ENCODE measurements at regions not wholly inside any gene's neighbourhood (a gene's known extent, or its start where the extent isn't known, plus 50 kb on each side); places are given as distances from the start of the nearest gene placed in this dataset.
A peak's percentile ranks its signal among the peaks of the same experiment; 100 is the strongest.

DNA sequence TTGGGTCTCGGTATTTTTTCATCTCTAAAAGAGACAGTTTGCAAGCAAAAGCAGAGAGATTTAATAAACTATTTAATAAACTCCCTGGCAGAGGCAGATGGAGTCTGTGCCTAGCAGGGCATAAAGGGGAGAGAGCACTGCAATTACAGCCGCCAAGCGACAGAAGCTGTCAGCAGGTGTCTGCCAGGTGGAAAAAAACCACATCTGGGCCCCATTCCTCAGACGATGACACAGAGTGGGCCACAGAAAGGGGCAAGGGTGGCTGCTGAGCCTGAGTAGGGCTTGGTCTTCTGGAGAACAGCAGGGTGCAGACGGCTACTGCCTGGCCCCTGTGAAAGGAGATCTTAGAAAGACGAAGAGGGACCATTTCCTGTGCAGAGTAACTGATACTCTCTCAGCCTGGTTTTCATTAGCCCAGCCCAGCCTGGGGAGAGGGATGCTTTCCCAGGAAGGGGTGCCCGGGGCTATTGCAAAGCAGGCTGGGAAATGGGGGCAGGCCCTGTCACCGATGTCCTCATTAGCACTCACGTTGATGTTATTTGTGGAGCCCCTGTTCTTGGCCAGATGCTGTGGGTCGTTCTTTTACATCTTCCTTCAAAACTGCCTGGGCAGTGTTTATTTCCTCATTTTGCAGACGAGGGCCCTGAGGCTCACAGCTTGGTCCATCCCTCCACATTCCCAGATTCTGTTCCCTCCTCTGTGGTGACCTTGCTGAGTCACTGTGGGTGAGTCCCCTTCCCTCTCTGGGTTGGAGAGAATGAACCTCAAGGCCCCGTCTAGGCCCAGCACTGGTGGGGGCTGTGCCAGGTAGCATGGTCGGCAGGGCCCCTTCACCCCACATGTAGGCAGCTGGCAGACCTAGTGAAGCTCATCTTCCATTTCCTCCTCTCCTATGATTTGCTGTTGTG lies 472.7 kb downstream of the PTPRU start:
- DNase-seq (ENCODE audit: low read depth in 2 of 3, low spot score in 1 of 3), result no peak

DNA sequence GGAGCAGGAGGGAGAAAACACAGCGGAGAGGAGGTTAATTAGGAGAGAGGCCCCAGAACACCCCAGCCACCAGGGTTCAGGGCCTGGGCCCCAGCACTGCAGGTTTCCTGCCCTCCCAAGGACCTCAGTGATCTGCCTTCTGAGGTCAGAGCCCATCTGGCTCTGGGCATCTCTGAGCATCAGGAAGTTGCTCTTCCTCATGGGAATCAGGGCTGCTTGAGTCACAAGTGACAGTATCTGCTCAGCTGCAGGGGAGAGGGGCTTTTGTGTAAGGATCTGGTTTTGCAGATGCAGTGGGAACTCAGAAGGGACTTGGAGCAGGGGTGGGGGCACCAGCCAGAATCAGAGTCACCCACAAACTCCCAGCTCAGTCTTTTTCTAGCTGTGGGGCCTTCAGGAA lies 472.1 kb downstream of the PTPRU start:
- DNase-seq (ENCODE audit: low read depth in 2 of 3, low spot score in 1 of 3), result no peak

DNA sequence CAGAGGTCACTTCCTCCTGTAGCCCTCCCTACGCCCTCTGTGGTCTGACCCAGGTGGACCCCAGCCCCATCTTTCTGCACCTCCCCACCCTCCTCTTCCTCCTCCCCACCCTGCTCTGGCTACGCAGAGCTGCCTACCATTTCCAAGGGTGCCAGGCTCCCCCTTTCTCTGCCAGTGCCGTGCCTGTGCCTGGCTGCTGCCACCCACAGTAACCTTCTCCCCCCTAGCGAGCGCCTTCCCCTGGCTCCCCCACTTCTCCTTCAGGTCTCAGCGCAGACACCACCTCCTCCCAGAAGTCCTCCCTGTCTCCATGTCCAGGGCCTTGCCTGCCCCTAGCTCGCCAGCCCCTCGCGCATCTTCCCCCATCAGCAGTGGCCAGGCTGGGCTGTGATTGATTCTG lies 471.5 kb downstream of the PTPRU start:
- DNase-seq (ENCODE audit: low read depth in 2 of 3, low spot score in 1 of 3), result no peak

DNA sequence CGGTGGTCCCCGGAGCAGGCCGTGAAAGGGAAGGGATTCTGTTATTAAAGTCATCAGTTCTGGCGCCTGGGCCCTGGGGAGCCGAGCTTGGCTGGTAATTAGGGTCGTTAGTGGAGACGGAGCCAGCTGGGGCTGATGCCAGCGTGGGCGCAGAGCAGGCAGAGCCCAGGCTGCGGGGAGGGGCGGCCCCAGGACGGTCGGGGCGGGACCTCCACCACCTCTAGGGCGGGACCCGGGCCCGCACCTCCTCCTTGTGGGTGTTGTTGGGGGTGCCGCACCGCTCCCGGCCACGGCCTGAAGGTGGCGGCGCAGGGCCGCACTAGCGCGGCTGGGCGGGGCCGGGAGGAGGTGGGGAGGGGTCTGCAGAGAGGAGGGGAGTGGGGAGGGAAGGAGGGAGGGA lies 470.6 kb downstream of the PTPRU start:
- DNase-seq (ENCODE audit: low read depth in 2 of 3, low spot score in 1 of 3), result peak in 1 of 3 donors; percentile 39

DNA sequence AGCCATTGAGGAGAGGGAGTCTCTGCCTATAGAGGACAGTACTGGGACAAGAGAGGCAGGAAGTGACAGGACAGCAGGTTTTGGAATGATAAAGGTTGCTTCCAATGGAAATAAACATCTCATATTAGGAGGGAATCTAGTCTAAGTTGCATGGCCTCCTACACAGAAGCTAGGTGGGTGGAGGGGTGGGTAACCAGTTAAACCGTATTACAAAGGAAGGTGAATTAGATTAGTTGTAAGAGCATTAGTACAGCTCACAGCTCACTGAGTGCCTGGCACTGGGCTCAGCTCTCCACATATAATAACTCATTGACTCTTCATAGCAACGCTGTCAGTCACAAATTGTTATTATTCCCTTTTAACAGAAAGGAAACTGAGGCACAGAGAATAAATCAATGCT lies 468.1 kb downstream of the PTPRU start:
- no peak for DNase-seq (ENCODE audit: low read depth in 2 of 3, low spot score in 1 of 3)

DNA sequence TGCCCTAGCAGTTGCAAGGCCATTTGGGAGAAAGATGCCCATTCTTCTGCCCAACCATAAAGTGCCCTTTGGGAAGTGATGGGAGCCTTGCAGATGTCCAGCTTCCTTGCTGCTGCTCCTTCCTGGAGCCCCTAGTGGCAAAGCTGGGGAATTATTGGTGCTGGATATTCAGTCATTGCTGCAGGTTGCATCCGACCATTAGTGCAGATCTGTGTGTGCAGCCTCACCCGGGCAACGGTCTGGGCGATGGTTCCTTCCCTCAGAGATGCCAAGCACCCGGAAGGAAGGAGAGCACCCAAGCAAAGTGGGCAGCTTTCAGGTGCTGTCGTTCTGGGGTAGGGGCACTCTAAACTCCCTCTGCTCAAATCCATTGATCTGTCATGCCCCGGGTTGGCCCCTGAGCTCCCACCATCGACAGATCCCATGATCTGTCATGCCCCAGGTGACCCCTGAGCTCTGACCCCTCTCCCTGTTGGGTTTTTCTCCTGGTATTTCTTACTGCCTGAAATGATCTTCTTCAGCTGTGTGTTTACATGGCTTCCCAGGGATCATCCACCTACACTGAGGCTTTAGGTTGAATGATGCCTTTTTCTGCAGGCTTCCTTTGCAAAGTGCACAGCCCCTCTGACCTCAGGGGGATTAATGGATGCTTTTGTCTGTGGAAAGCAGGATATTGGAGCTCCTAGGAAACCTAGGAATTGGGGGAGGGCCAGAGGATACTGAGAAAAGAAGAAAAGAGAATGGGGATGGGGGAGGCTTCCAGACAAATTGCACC lies 467.5 kb downstream of the PTPRU start:
- DNase-seq (ENCODE audit: low read depth in 2 of 3, low spot score in 1 of 3), result no peak

DNA sequence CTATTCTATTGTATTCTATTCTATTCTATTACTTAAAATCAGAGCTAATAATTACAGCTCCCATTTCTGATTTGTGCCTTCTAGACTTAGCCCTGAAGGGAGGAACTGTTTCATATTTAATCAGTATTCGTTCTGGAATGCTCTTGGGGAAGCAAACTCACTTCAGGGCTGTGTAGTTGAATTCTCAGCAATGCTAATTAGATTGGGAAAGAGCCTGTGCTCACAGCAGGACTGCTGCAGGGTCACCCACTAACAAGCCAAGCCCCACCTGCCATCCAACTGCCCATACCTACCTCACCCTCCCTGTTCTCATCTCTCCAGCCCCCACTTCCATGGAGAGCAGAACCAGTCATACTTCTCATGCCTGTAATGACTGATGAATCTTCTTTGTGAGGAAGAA lies 464.2 kb downstream of the PTPRU start:
- DNase-seq (ENCODE audit: low read depth in 2 of 3, low spot score in 1 of 3), result no peak

DNA sequence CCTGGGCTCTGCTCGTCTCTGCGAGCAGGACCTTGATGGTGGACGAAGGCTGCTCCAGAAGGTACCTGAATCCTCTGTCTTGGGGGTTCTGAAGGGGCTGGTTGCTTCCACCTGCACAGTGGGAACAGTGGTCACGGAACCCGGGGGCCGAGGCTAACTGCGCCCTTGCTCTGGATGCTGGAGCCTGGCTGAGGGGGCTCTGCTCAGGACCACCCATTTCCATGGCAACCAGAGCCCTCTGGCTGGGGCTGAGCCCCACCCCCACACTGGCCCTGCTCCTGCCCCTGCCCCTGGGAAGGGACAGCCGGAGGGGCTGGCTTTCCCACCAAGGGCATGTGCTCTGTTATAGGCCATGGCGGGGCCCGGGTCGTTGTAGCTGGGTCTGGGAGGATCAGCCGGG lies 462.3 kb downstream of the PTPRU start:
- no peak for DNase-seq (ENCODE audit: low read depth in 2 of 3, low spot score in 1 of 3)

DNA sequence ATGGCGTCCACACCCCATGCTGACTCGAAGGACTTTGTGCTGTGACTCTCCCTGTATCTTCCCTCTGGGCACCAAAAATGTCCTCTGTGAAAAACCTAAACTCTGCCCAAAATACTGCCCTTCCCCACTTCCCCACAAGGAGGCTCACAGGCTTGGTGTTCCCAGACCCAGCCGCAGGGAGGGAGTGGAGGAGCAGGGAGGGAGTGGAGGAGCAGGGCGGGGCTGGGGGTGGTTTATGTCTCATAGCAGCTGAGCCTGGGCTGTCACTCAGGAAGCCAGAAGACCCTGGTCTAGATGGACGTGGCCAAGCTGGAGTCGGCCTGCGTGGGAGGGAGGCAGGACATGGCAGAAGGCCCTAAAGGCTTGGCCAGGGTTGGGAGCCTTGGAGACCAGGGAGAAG lies 461.7 kb downstream of the PTPRU start:
- DNase-seq (ENCODE audit: low read depth in 2 of 3, low spot score in 1 of 3), result no peak

DNA sequence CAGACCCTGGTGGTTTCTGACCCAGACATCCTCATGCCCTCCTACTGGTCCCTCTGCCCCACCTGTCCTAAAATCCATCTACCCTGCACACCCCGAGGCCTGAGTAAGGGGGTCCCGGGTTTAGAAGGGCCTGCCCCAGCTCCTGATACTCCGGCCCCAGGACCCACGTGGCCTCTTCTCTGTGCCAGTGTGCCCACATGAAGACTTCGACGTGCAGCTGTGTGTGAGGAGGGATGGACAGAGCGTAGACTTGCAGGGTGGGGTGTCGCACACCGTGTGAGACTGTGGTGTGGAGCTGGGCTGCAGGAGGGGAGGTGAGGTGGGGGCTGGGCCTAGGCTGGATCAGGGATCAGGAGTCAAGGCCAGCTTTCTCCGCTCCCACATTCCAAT lies 461.1 kb downstream of the PTPRU start:
- DNase-seq (ENCODE audit: low read depth in 2 of 3, low spot score in 1 of 3), result no peak

DNA sequence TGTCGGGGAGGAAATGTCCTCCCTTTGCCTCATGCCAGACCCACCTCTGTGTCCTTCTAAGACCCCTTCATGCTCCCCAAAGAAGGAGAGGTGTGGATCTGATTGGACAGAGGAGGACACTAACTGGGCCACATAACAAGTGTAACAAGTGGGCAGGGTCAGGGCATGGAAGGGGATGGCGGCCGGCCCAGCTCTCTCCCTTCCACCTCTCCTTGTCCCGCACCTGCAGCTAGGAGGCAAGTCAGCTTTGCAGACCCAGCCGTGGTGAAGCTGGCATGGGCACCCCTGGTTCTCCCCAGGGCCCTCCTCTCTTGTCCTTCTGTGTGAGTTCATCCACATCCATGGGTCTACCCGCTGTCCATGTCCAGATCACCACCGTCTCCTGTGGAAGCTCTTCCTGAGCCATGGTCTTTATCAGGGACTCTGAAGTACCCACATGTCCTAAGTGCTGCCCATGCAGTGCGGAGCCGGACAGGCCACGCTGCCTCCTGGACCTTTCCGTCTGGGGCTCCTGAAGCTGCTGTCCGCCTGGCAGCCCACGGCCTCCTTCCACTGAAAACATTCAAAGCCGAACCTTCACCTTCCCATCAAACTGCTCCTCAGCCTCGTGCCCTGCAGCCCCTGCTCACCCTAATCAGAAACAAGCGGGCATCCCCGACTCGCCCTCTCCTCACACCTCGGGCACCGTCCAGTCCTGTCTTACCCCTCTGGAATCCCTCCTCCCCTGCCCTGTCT lies 460.5 kb downstream of the PTPRU start:
- no peak for DNase-seq (ENCODE audit: low read depth in 2 of 3, low spot score in 1 of 3)

DNA sequence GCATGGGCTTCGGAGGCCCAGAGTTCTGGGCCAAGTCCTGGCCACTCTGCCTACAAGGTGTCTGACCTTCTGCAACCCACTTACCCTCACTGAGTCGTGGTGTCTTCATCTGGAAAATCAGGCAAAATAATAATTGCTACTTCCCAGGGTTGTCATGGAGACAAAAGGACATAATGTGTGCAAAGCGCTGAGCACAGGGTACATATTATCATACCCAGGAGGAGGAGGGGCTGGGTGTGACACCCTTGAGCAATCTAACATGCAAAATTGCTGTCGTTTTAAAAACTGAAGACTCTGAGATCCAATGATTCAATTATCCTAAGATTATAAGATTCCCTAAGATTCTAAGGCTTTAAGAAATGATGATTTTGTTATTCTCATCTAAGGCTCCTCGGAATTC lies 459.5 kb downstream of the PTPRU start:
- DNase-seq (ENCODE audit: low read depth in 2 of 3, low spot score in 1 of 3), result no peak

DNA sequence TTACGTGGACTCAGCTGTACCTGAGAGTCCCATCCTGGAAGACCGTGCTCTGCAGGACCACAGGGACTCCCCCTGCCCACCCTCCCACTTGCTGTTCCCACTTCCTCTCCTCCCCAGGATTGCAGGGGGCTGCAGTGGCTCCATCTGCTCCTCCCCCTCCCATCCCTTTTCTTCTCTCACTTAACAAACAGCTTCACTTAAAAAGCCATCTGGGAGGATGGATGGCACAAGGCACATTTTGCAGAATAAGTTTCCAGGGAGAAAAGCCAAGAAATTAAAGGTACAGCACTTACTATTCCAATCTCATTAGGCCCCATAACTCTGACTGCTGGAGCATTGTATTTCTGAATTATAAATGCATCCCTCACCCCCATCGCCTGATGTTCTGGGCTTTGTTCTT lies 458.7 kb downstream of the PTPRU start:
- no peak for DNase-seq (ENCODE audit: low read depth in 2 of 3, low spot score in 1 of 3)

DNA sequence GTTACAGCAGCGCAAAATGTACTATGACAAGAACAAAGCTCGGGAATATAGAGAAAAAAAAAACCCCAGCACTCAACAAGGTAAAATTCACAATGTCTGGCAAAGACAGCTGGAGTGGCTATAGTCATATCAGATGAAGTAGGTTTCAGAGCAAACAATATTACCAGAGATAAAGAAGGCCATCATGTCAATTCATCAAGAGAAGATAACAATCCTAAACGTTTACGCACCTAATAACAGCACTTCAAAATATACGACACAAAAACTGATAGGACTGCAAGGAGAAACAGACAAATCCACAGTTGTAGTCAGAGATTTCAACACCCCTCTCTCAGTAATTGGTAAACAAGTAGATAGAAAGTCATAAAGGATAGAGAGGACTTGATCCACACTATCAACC lies 455.2 kb downstream of the PTPRU start:
- DNase-seq (ENCODE audit: low read depth in 2 of 3, low spot score in 1 of 3), result no peak

DNA sequence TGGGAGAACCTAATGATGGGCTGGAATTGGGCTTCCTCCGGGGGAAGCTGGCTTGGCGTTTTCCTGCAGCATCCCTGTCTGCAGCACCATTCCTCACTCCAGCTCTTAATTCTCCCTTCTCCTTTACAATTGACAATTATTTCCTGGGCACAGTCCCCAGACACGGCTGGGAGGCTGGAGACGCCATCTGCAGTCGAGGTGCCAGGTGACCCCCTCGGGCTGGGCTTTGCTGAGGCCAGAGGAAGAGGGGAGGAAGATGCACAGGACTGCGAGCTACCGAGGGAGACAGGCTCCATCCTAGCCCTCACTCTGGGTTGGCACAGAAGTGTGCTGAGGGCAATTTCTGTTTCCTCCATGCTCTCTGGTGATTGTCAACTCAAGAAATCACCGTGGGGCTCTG lies 453.8 kb downstream of the PTPRU start:
- no peak for DNase-seq (ENCODE audit: low read depth in 2 of 3, low spot score in 1 of 3)

DNA sequence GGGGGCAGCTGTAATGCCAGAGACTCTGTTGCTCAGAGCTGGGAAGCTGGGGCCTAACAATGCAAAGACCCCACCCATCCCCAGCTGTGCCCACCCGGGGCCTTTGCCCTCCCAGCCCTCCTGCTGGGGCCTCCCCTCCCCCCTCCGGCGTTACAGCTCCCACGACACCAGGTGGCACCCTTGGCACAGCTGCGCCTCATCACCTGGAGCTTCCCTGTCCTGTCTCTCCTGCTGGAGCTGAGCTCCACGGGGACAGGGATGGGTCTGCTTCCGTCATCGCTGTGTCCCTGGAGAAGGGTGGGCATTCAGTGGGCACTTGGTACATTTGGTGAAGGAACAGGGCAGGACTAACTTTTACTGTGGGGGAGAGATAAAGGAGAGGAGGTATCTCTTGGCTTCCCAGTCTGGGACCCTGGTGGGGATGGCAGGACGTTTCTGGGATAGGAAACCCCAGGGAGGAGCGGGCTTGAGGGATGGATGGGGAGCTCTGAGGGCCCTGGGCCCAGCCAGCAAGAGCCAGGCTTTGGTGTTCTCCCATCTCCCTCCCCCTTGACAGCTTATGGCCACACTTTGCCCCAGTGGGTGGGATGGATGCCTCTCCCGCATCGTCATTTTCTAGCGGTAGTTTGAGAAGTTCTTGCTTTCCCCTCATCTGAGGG lies 453.2 kb downstream of the PTPRU start:
- no peak for DNase-seq (ENCODE audit: low read depth in 2 of 3, low spot score in 1 of 3)

DNA sequence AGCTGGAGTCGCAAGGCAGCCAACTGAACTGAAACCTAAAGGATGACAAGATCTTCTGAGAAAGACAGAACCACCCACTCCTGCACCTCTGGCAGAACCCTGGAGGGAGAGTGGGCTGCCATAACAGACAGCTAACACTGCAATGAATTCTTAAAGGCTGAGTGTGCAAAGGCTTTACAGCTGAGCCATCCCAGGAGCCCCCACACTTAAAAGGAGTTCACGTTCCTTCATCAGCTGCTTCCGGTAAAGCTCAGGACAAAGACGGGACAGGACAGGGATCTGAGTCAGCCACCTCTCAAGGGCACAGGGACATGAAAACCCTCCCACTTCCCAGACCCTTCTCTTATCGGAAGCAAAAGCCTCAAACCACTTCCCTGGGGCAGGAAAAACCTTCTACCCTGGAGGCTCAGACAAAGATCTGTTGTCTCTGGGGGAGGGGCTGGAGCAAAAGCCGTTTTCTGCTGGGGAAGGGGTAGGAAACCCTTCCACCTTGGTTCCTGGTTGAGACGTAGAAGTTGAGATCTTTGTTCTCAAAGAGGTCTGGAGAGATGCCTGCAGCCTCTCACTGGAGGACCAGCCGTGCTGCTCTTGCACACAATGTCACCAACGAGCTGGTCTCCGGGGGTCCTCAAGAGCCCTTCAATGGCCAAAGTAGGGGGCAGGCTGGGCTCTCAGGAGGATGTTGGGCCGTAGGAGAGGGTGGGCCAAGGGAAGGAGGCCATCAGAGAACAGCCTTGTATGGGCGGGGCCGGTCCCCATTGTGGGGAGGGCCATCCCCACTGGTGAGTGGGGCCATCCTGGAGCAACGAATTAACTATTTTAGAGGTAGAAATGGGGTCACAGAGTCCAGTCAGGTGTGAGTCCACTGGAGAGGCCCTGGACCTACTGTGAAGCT lies 452.4 kb downstream of the PTPRU start:
- peak in 2 of 3 donors; percentile 27 to 39 for DNase-seq (ENCODE audit: low read depth in 2 of 3, low spot score in 1 of 3)

DNA sequence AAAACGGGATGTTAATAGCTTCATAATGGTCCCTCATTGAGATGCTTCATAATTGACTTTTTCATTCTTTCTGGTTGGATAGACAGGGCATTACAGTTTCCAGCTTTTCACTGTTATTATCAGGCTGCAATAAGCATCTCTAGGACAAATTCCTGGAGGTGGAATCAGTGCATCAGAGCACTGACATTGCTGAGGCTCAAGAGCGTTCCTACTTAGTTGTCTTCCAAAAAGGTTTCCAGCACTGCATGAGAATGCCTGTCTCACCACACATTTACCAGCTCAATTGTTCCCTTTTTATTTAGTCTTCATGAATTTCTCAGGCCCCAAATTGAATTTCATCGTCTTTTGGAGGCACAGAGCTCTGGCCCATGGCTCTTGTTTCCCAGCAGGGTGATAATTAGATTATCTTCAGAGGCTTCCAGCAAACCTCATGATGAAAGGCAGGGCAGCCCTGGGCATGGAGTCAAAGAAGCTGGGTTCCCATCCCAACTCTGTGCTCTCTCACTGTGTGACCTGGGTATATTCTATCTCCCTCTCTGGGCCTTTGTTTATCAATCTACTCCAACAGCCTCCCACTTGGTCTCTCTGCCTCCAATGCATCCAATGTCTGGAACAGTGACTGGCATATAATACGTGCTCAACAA lies 451.4 kb downstream of the PTPRU start:
- DNase-seq (ENCODE audit: low read depth in 2 of 3, low spot score in 1 of 3), result no peak

DNA sequence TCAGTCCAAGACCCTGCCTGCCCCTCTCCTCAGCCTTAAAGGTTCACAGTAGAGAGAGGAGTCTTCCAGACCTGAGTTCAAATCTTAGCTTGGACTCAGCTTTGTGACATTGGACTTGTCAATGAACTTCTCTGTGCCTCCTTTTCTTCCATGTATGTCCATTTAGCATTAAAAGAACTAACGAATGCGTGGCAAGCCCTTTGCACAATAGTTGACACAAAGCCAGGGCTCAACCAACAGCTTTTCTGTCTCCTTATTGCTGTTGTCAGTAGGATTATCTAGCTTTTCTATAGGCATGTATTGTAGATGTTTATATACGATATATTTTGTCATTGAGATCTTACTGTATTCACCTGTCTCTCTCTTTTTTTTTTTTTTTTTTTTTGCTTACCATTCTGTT lies 450.8 kb downstream of the PTPRU start:
- DNase-seq (ENCODE audit: low read depth in 2 of 3, low spot score in 1 of 3), result no peak

All from stimulated activated CD4-positive, alpha-beta T cell treated with anti-CD3 and anti-CD28 coated beads, Interleukin-12 subunit alpha, Interleukin-12 subunit beta, amount 100 ng/mL, for 48 hours (primary cell).